Mesenchymal stem cell (in vitro differentiated cells and primary cell): ENCODE measurements at regions not wholly inside any gene's neighbourhood (a gene's known extent, or its start where the extent isn't known, plus 50 kb on each side); places are given as distances from the start of the nearest gene placed in this dataset.
"Not testable (repeated sequence)": the region's sequence is repeated elsewhere in the genome, so short reads cannot be mapped to it uniquely, and the experiment has no call there.

ENCODE experiments used
- DNase-seq: peaks from one replicate; pipeline ENCODE4 v3.0.0-alpha.2; 2013
- H2AFZ ChIP-seq: one replicate; pipeline ENCODE4 v1.6.1; 2013; ENCODE audit warnings: low read depth, mild to moderate bottlenecking, control low read depth, inconsistent platforms, low read length, moderate library complexity
- H2AK5ac ChIP-seq: 2 replicates; pipeline ENCODE4 v1.6.1; 2013; ENCODE audit warnings: low read length, moderate library complexity, mild to moderate bottlenecking, inconsistent platforms; ENCODE audit not compliant: severe bottlenecking
- H2BK120ac ChIP-seq: one replicate; pipeline ENCODE4 v1.6.1; 2013; ENCODE audit warnings: low read depth, mild to moderate bottlenecking, inconsistent platforms, low read length, moderate library complexity
- H2BK12ac ChIP-seq, 2 experiments: one replicate each; pipeline ENCODE4 v1.6.1; 2013; ENCODE audit warnings: inconsistent platforms in 2 of 2, low read length in 2 of 2, mild to moderate bottlenecking in 2 of 2, moderate library complexity in 2 of 2, control low read depth in 1 of 2
- H2BK15ac ChIP-seq: one replicate; pipeline ENCODE4 v1.6.1; 2013; ENCODE audit warnings: mild to moderate bottlenecking, low read depth, inconsistent platforms; ENCODE audit not compliant: poor library complexity, severe bottlenecking
- H2BK5ac ChIP-seq: 2 replicates; pipeline ENCODE4 v1.6.1; 2013; ENCODE audit warnings: low read depth, mild to moderate bottlenecking, low read length, control low read depth, inconsistent platforms; ENCODE audit not compliant: poor library complexity, severe bottlenecking
- H3K14ac ChIP-seq, 2 experiments: one replicate each; pipeline ENCODE4 v1.6.1; 2013; ENCODE audit warnings: inconsistent platforms in 2 of 2, low read length in 2 of 2, control low read depth in 1 of 2, mild to moderate bottlenecking in 1 of 2, moderate library complexity in 1 of 2
- H3K18ac ChIP-seq, 2 experiments: one replicate each; pipeline ENCODE4 v1.6.1; 2013; ENCODE audit warnings: inconsistent platforms in 2 of 2, low read length in 2 of 2, control low read depth in 1 of 2, low read depth in 1 of 2, mild to moderate bottlenecking in 1 of 2
- H3K23ac ChIP-seq, 2 experiments: one replicate each; pipeline ENCODE4 v1.6.1; 2013; ENCODE audit warnings: inconsistent platforms in 2 of 2, low read length in 2 of 2, mild to moderate bottlenecking in 2 of 2, moderate library complexity in 2 of 2, control low read depth in 1 of 2
- H3K27ac ChIP-seq: 2 replicates; pipeline ENCODE4 v1.5.1; 2013; ENCODE audit warnings: mild to moderate bottlenecking, moderate library complexity, low read length, control low read depth, inconsistent platforms; ENCODE audit not compliant: poor library complexity, severe bottlenecking
- H3K27me3 ChIP-seq, 2 experiments: 2 replicates each; pipeline versions ENCODE4 v1.6.1 to v1.7.0; 2013; ENCODE audit warnings: low read length in 2 of 2, mild to moderate bottlenecking in 2 of 2, moderate library complexity in 2 of 2, control low read depth in 1 of 2, inconsistent platforms in 1 of 2; ENCODE audit not compliant: control insufficient read depth in 1 of 2, insufficient read depth in 1 of 2
- H3K36me3 ChIP-seq, 2 experiments: 2 replicates each; pipeline versions ENCODE4 v1.6.1 to v1.7.0; 2013; ENCODE audit warnings: low read length in 2 of 2, control low read depth in 1 of 2, inconsistent platforms in 1 of 2, low read depth in 1 of 2, mild to moderate bottlenecking in 1 of 2; ENCODE audit not compliant: insufficient read depth in 2 of 2, control insufficient read depth in 1 of 2
- H3K4ac ChIP-seq, 2 experiments: one replicate each; pipeline ENCODE4 v1.6.1; 2013; ENCODE audit warnings: inconsistent platforms in 2 of 2, low read length in 2 of 2, mild to moderate bottlenecking in 2 of 2, moderate library complexity in 2 of 2, control low read depth in 1 of 2, low read depth in 1 of 2
- H3K4me1 ChIP-seq: 2 replicates; pipeline ENCODE4 v1.6.1; 2013; ENCODE audit warnings: low read depth, low read length, control low read depth; ENCODE audit not compliant: control insufficient read depth, insufficient read depth
- H3K4me2 ChIP-seq: 2 replicates; pipeline ENCODE4 v1.6.1; 2013; ENCODE audit warnings: low read length, mild to moderate bottlenecking, inconsistent platforms; ENCODE audit not compliant: poor library complexity, severe bottlenecking
- H3K4me3 ChIP-seq, 2 experiments: 2 replicates each; pipeline versions ENCODE4 v1.5.1 to v1.7.0; 2013; ENCODE audit warnings: low read length in 2 of 2, mild to moderate bottlenecking in 2 of 2, control low read depth in 1 of 2, low read depth in 1 of 2; ENCODE audit not compliant: insufficient read depth in 1 of 2
- H3K79me1 ChIP-seq: replicated peaks from 2 replicates; pipeline ENCODE4 v1.6.1; 2013; ENCODE audit warnings: mild to moderate bottlenecking, control low read depth, low read length, inconsistent platforms; ENCODE audit not compliant: poor library complexity, severe bottlenecking
- H3K9ac ChIP-seq: 2 replicates; pipeline ENCODE4 v1.7.0; 2013; ENCODE audit warnings: mild to moderate bottlenecking, low read length, moderate library complexity
- H3K9me3 ChIP-seq: 2 replicates; pipeline ENCODE4 v1.7.0; 2013; ENCODE audit warnings: mild to moderate bottlenecking, low read length; ENCODE audit not compliant: control insufficient read depth
- H4K8ac ChIP-seq: one replicate; pipeline ENCODE4 v1.6.1; 2013; ENCODE audit warnings: inconsistent platforms, mild to moderate bottlenecking, low read length, moderate library complexity
- H4K91ac ChIP-seq: one replicate; pipeline ENCODE4 v1.6.1; 2013; ENCODE audit warnings: mild to moderate bottlenecking, low read length, inconsistent platforms
- WGBS: methylation state at CpG from one replicate; pipeline ENCODE4 v1.1.7; 2013; ENCODE audit warnings: mixed read lengths; 5-methylcytosine and 5-hydroxymethylcytosine counted together

DNA sequence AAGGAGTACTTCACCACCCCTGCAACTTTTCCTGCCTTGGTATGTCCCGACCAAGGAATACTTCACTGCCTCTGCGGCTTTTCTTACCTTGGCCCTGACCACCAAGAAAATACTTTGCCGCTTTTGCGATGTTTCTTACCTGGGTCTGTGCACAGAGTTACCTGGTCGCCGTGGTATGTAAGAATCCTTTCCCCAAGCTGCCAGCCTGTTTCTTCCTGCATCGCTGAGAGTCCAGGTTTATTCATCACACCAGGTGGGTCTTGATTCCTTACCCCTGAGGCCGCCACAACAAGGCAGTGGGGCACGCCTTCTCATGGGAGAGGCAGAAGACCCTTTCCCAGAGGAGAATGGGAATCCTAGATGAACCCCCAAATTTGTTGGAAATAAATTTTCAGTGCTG lies 511.3 kb downstream of the EDEM1 start:
- Histone ChIP-seq H2BK15ac (no peak overlapping the region), H3K4ac (no peak overlapping the region), H3K4me2 (no peak overlapping the region), H3K27ac (no peak overlapping the region), H4K91ac (no peak overlapping the region), H2AK5ac (no peak overlapping the region), H3K14ac (no peak overlapping the region), H3K79me1 (no peaks in the 10 kb centered on the region), H2BK120ac (no peak overlapping the region), H3K4me1 (no peaks in the 10 kb centered on the region), H3K27me3 (no peaks in the 10 kb centered on the region), H3K18ac (no peak overlapping the region), H2BK5ac (no peak overlapping the region), H3K36me3 (no peaks in the 10 kb centered on the region), H3K4me3 (no peak overlapping the region), H3K9me3 (peaks cover 8% of the 10 kb centered on the region), H2BK12ac (no peak overlapping the region), H3K9ac (no peak overlapping the region), H4K8ac (no peak overlapping the region), H3K23ac (no peak overlapping the region), H2AFZ (no peak overlapping the region)
- no peak for DNase-seq
- 88% methylated on average over 9 of the region's 9 CpGs for WGBS

DNA sequence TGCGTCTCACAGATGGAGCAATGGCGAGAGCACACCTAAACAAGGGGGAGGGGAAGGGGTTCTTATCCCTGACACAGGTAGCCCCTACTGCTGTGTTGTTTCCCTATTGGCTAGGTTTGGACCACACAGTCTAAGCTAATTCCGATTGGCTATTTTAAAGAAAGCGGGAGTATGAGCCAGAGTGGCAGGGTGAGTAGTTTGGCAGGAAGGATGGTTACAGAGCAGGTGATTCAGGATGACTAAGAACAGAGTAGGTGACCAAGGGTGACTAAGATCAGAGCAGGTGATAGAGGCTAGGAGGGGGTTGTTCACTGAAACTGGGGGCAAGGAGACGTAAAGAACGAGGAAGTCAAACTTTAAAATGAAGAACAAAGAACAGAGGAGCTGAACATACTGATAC lies 511.8 kb downstream of the EDEM1 start:
- H3K4me1 ChIP-seq: no peaks in the 10 kb centered on the region
- no peak overlapping the region for H3K4ac ChIP-seq
- H3K4me3 ChIP-seq: no peak overlapping the region
- no peak overlapping the region for H2BK120ac ChIP-seq
- H3K9ac ChIP-seq: no peak overlapping the region
- H3K14ac ChIP-seq: no peak overlapping the region
- WGBS: 89% methylated on average over 4 of the region's 6 CpGs
- no peak overlapping the region for H2BK5ac ChIP-seq
- no peak overlapping the region for H2AK5ac ChIP-seq
- no peaks in the 10 kb centered on the region for H3K79me1 ChIP-seq
- H2BK12ac ChIP-seq: no peak overlapping the region
- no peak overlapping the region for H2BK15ac ChIP-seq
- no peak overlapping the region for H4K8ac ChIP-seq
- H3K4me2 ChIP-seq: no peak overlapping the region
- H3K36me3 ChIP-seq: no peaks in the 10 kb centered on the region
- H3K27me3 ChIP-seq: no peaks in the 10 kb centered on the region
- H3K27ac ChIP-seq: no peak overlapping the region
- H3K23ac ChIP-seq: no peak overlapping the region
- no peak overlapping the region for H3K18ac ChIP-seq
- H2AFZ ChIP-seq: no peak overlapping the region
- no peak overlapping the region for H4K91ac ChIP-seq
- H3K9me3 ChIP-seq: peaks cover 8% of the 10 kb centered on the region
- DNase-seq: no peak

DNA sequence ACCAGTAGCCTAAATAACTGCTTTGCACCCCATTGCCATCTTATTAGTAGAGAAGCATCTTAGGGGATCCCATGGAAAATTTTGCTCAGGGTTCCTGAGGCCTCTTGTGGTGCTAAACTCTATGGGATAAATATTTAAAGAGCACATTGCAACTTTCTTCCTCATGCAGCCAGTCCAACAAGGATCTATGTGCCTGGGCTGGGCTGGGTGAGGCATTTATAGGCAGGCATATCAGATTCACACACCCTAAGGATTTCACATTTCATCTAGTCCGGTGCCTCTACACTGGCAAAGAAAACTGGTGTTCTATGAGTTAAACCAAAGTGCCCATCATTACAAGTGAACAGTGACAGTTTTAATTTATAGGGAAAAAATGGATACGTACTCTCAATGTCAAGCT lies 512.3 kb downstream of the EDEM1 start:
- H3K14ac ChIP-seq: no peak overlapping the region
- no peak overlapping the region for H2AK5ac ChIP-seq
- no peak for DNase-seq
- no peaks in the 10 kb centered on the region for H3K4me1 ChIP-seq
- peaks cover 8% of the 10 kb centered on the region for H3K9me3 ChIP-seq
- no peak overlapping the region for H3K27ac ChIP-seq
- no peak overlapping the region for H2AFZ ChIP-seq
- H3K18ac ChIP-seq: no peak overlapping the region
- no peak overlapping the region for H2BK5ac ChIP-seq
- no peak overlapping the region for H3K9ac ChIP-seq
- H4K91ac ChIP-seq: no peak overlapping the region
- no CpG with 5 or more reads among the region's 2 CpGs for WGBS
- no peak overlapping the region for H4K8ac ChIP-seq
- H3K4ac ChIP-seq: no peak overlapping the region
- no peaks in the 10 kb centered on the region for H3K27me3 ChIP-seq
- H3K4me2 ChIP-seq: no peak overlapping the region
- no peak overlapping the region for H2BK12ac ChIP-seq
- no peak overlapping the region for H3K23ac ChIP-seq
- no peak overlapping the region for H2BK15ac ChIP-seq
- H2BK120ac ChIP-seq: no peak overlapping the region
- H3K79me1 ChIP-seq: no peaks in the 10 kb centered on the region
- H3K36me3 ChIP-seq: no peaks in the 10 kb centered on the region
- no peak overlapping the region for H3K4me3 ChIP-seq

DNA sequence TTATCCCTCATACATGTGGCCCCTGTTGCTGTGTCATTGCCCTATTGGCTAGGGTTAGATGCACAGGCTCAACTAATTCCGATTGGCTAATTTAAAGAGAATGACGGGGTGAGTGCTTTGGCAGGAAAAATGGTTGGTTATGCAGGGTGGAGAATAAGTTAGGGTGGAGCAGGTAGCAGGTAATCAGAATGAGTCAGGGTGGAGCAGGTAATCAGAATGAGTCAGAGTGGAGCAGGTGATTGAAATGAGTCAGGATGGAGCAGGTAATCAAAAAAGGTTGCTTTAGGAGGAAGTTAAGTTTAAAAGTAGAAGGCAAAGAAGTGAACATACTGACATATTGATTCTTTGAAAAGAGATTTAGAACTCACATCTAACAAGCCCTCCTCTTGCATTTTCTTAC lies 513.5 kb downstream of the EDEM1 start:
- H2BK120ac ChIP-seq, H3K79me1 ChIP-seq, H2AK5ac ChIP-seq, H3K4me2 ChIP-seq, H3K4ac ChIP-seq, H2BK12ac ChIP-seq, H3K9ac ChIP-seq, H3K4me3 ChIP-seq, H3K27me3 ChIP-seq, H3K4me1 ChIP-seq, H2BK5ac ChIP-seq, H2AFZ ChIP-seq, H3K14ac ChIP-seq, H3K36me3 ChIP-seq, H2BK15ac ChIP-seq, H3K23ac ChIP-seq, H3K27ac ChIP-seq, DNase-seq, H3K9me3 ChIP-seq, H4K91ac ChIP-seq, H4K8ac ChIP-seq, H3K18ac ChIP-seq: not testable (repeated sequence)
- WGBS: 87% methylated on average over 2 of the region's 2 CpGs
